K562 (cell line): ENCODE measurements at regions not wholly inside any gene's neighbourhood (a gene's known extent, or its start where the extent isn't known, plus 50 kb on each side); places are given as distances from the start of the nearest gene placed in this dataset.

Experiments
- FOXJ3 ChIP-seq: sonication (generic); formaldehyde crosslinking; IDR thresholded peaks from 2 replicates; pipeline ENCODE4 v1.4.0; 2020; ENCODE audit warnings: mild to moderate bottlenecking, missing genetic modification reagents
- ZFX ChIP-seq: sonication (generic); formaldehyde crosslinking; IDR thresholded peaks from 2 replicates; pipeline ENCODE4 v1.8.0; 2022; ENCODE audit warnings: mild to moderate bottlenecking, missing genetic modification reagents, moderate library complexity
- ZNF282 ChIP-seq: sonication (generic); formaldehyde crosslinking; IDR thresholded peaks from 2 replicates; pipeline ENCODE4 v1.8.1; 2023; ENCODE audit warnings: missing genetic modification reagents
- ZNF561 ChIP-seq: fragments of 450-650 bp; formaldehyde crosslinking; conservative IDR thresholded peaks from 2 replicates; pipeline ENCODE4 v1.4.0; 2020; ENCODE audit warnings: mild to moderate bottlenecking, moderate library complexity
- ZNF780A ChIP-seq: fragments of 250-450 bp; sonication (Bioruptor Pico); IDR thresholded peaks from 2 replicates; pipeline ENCODE4 v1.5.0; 2021; ENCODE audit warnings: mild to moderate bottlenecking

GRCh38 chr15:68525815-68526214 lies 53.0 kb upstream of the CORO2B start:
- TF ChIP-seq ZNF282 (CRISPR knock-in tag) = no peak
- TF ChIP-seq FOXJ3 (CRISPR knock-in tag) = no peak
- no peak for TF ChIP-seq ZFX
- no peak for TF ChIP-seq ZNF780A
- no peak for TF ChIP-seq ZNF561 (CRISPR knock-in tag)
